GM18868 (cell line): ENCODE measurements at regions not wholly inside any gene's neighbourhood (a gene's known extent, or its start where the extent isn't known, plus 50 kb on each side); places are given as distances from the start of the nearest gene placed in this dataset.
"Not testable (repeated sequence)": the region's sequence is repeated elsewhere in the genome, so short reads cannot be mapped to it uniquely, and the experiment has no call there.

Experiments
- ATAC-seq: cut with Tn5 transposase; IDR thresholded peaks from one replicate; pipeline ENCODE4 v1.9.1; 2021; ENCODE audit warnings: mild to moderate bottlenecking, moderate library complexity; ENCODE audit not compliant: unreplicated experiment

- ATAC-seq: no peak
Measured at GRCh38 chr5:166786889-166787288, 1504.6 kb upstream of the WWC1 start.

- ATAC-seq: no peak
Measured at GRCh38 chr5:166788050-166788449, 1503.4 kb upstream of the WWC1 start.

GRCh38 chr5:166795756-166796155 is 1495.7 kb upstream of the WWC1 start:
- ATAC-seq: no peak

GRCh38 chr5:166803058-166803457 is 1488.4 kb upstream of the WWC1 start:
- ATAC-seq: no peak

GRCh38 chr5:166804223-166804622 is 1487.2 kb upstream of the WWC1 start:
- ATAC-seq: not testable (repeated sequence)

- ATAC-seq: not testable (repeated sequence)
Measured at GRCh38 chr5:166804693-166805092, 1486.8 kb upstream of the WWC1 start.

GRCh38 chr5:166810093-166810658 is 1481.3 kb upstream of the WWC1 start:
- ATAC-seq: not testable (repeated sequence)

- no peak for ATAC-seq
Measured at GRCh38 chr5:166810721-166811120, 1480.7 kb upstream of the WWC1 start.

- ATAC-seq: no peak
Measured at GRCh38 chr5:166823360-166823759, 1468.1 kb upstream of the WWC1 start.

GRCh38 chr5:166834246-166834645 is 1457.2 kb upstream of the WWC1 start:
- no peak for ATAC-seq

GRCh38 chr5:166845044-166845443 is 1446.4 kb upstream of the WWC1 start:
- no peak for ATAC-seq

GRCh38 chr5:166856791-166857190 is 1434.7 kb upstream of the WWC1 start:
- no peak for ATAC-seq

GRCh38 chr5:166860426-166860825 is 1431.0 kb upstream of the WWC1 start:
- no peak for ATAC-seq

- no peak for ATAC-seq
Measured at GRCh38 chr5:166862581-166862980, 1428.9 kb upstream of the WWC1 start.

GRCh38 chr5:166865206-166865605 is 1426.2 kb upstream of the WWC1 start:
- ATAC-seq: no peak

GRCh38 chr5:166880456-166880855 is 1411.0 kb upstream of the WWC1 start:
- ATAC-seq: no peak

- no peak for ATAC-seq
Measured at GRCh38 chr5:166881802-166882201, 1409.6 kb upstream of the WWC1 start.

- peak; percentile 74 for ATAC-seq
Measured at GRCh38 chr5:166883016-166883415, 1408.4 kb upstream of the WWC1 start.

GRCh38 chr5:166898166-166898565 is 1393.3 kb upstream of the WWC1 start:
- ATAC-seq: no peak

- no peak for ATAC-seq
Measured at GRCh38 chr5:166899343-166899742, 1392.1 kb upstream of the WWC1 start.

GRCh38 chr5:166904571-166904970 is 1386.9 kb upstream of the WWC1 start:
- no peak for ATAC-seq

- no peak for ATAC-seq
Measured at GRCh38 chr5:166906991-166907713, 1384.3 kb upstream of the WWC1 start.

GRCh38 chr5:166909040-166909439 is 1382.4 kb upstream of the WWC1 start:
- ATAC-seq: no peak
